ENCODE measurements at regions not wholly inside any gene's neighbourhood (a gene's known extent, or its start where the extent isn't known, plus 50 kb on each side); places are given as distances from the start of the nearest gene placed in this dataset.

GRCh38 chr20:52473186-52473585 lies 281.6 kb upstream of the ZFP64 start:
- TF ChIP-seq CTCF (conservative IDR thresholded peaks at IDR 0.05; ENCODE audit: low read depth, low read length) (no peak), EZH2phosphoT487 (IDR thresholded peaks at IDR 0.05; ENCODE audit: borderline replicate concordance, low read length) (no peak), EZH2 (IDR thresholded peaks at IDR 0.05; ENCODE audit: low read length, unreplicated experiment) (no peak)
